Epidermal melanocyte (primary cell): ENCODE measurements at regions not wholly inside any gene's neighbourhood (a gene's known extent, or its start where the extent isn't known, plus 50 kb on each side); places are given as distances from the start of the nearest gene placed in this dataset.
"Not testable (repeated sequence)": the region's sequence is repeated elsewhere in the genome, so short reads cannot be mapped to it uniquely, and the experiment has no call there.

ENCODE experiments used
- DNase-seq: peaks from one replicate; pipeline ENCODE4 v3.0.0; 2011; ENCODE audit warnings: low spot score; ENCODE audit not compliant: insufficient read length

DNA sequence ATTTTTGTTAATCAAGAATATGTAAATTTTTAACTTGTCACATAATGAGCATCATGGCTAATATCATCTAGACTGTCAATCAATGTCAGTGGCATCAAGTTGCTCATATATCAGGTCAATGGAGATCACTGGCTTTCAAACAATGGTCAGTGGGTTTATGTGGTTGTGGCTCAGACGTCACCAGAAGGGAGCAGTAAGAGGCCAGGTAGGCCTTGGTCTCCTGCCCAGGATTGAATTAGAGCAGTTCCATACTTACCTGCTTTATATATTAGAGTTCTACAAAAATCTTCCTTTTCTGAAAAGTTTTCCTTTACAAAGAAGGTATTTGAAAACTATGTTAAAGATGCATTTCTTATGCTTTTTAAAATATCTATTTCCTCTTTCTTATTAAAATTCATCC is 206.3 kb upstream of the B3GALT2 start:
- no peak for DNase-seq

DNA sequence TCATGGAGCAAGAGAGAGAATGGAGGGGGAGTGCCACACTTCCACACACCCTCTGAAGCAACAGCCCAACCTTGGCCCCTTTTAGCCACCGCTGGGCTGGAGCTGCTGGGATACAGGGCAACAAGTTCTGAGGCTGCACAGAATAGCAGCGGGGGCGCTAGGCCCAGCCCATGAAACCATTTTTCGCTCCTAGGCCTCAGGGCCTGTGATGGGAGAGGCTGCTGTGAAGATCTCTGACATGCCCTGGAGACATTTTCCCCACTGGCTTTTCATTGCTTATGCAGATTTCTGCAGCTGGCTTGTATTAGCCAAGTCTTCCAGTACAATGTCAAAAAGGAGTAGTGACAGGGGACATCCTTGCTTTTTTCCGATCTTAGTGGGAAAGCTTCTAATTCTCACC is 202.3 kb upstream of the B3GALT2 start:
- DNase-seq: no peak

DNA sequence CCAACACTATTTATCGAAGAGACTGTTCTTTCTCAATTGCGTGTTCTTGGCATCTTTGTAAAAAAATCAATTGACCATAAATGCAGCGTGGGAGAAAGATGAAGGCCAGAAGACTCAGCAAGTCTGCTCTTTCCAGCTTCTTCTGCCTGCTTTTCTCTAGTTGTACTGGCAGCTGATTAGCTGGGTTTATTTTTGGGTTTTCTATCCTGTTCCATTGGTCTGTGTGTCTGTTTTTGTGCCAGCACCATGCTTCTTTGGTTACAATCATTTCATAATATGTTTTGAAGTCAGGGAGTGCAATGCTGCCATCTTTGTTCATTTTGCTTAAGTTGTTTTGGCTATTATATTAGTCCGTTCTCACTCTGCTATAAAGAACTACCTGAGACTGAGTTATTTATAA is 201.8 kb upstream of the B3GALT2 start:
- no peak for DNase-seq

DNA sequence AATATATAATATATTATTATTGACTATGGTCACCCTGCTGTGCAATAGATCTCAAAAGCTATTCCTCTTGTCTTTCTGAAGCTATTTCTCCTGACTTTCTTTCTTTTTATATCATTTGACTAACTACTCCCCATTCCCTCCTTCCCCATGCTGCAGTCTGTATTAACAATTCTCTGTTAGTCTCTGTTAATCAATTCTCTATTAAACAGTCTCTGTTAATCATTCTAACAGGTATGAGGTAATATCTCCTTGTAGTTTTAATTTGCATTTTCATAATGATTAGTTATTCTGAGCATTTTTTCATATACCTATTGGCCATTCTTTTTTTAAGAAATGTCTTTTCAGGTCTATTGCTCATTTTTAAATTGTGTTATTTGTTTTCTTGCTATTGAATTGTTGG is 201.0 kb upstream of the B3GALT2 start:
- no peak for DNase-seq

DNA sequence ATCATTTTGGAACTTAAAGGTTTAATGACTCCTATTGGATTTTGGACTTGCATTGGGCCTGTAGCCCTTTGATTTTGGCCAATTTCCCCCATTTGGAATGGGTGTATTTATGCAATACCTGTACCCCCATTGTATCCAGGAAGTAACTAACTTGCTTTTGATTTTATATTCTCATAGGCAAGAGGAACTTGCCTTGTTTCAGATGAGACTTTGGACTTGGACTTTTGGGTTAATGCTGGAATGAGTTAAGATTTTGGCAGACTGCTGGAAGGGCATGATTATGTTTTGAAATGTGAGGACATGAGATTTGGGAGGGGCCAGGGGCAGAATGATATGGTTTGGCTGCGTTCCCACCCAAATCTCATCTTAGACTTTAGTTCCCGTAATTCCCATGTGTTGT is 192.0 kb upstream of the B3GALT2 start:
- DNase-seq: not testable (repeated sequence)

DNA sequence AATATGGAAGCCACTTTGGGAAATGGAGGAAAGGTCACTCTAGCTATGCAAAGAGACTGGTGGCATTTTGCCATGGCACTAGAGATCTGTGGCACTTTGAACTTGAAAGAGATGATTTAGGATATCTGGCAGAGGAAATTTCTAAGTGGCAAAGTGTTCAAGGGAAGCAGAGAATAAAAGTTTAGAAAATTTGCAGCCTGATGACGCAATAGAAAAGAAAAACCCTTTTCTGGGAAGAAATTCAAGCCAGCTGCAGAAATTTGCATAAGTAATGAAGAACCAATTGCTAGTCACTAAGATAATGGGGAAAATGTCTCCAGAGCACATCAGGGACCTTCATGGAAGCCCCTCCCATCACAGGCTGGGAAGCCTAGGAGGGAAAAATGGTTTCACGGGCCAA is 191.1 kb upstream of the B3GALT2 start:
- DNase-seq: no peak

DNA sequence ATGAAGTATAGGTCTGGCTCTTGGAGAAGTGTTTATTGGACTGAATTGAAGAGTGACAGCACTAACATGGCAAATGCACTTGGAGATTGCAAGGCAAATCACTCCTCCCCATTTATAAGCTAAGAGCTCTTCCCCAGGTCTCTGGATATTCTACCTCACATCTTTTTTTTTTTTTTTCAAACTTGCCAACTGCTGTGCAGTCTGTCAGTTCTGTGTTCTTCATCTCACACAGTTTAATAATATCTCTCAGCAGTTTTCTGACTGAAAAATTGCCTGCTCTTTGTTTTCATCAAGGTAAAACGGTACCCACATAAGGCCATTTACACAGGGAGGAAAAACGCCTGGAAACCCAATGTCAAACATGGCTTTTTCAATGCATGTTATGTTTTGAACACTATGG is 186.1 kb upstream of the B3GALT2 start:
- no peak for DNase-seq

DNA sequence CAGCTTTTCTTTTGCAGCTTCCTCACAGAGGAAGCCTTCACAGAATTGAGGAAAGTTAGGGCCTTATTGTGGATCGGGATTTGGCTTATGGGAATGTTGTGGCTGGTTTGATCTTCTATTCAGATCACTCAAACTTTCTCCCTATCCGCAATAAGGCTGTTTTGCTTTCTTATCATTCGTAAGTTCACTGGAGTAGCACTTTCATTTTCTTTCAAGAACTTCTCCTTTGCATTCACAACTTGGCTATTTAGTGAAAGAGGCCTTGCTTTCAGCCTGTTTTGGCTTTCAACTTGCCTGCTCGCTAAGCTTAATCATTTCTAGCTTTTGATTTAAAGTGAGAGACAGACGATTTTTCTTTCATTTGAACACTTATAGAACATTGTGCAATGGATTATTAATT is 181.9 kb upstream of the B3GALT2 start:
- DNase-seq: no peak

DNA sequence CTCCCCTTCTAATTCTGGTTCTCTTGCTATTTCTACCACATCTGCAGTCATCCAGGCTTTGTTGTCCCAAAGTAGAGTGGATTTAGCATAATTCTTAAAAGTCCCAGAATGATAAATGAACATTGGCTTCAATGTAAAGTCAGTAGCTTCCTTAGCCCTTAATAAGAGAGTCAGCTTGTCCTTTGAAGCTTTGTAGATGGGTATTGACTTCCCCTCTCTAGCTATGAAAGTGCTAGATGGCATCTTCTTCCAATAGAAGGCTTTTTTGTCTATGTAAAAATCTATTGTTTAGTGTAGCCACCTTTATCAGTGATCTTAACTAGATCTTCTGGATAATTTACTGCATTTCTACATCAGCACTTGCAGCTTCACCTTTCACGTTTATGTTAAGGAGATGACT is 181.4 kb upstream of the B3GALT2 start:
- DNase-seq: no peak

DNA sequence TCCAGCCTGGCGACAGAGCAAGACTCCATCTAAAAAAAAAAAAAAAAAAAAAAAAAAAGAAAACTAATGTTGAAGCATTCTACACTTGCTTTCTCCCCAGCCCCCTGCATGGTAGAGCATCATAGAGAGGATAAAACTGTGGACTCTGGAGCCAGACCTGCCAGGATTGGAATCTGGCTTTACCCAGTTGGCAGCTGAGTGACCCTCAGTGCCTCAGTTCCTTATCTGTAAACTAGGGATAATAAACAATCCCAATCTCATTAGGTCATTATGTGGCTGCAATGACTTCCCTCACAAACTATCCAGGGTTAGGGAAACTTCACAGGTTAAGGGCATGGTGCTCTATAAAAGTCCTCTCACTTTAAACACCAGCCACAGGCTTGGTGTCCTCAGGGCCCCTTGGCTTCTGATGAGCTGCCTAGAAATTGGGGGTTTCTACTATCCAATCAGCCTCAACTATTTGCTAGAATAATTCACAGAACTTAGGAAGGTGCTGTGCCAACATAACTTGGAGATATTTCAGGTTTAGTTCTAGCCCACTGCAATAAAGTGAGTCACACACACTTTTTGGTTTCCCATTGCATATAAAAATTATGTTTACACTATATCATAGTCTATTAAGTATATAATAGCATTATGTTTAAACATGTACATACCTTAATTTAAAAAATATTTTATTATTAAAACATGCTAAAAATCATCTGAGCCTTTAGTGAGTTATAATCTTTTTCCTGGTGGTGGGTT is 180.5 kb upstream of the B3GALT2 start:
- DNase-seq: no peak

DNA sequence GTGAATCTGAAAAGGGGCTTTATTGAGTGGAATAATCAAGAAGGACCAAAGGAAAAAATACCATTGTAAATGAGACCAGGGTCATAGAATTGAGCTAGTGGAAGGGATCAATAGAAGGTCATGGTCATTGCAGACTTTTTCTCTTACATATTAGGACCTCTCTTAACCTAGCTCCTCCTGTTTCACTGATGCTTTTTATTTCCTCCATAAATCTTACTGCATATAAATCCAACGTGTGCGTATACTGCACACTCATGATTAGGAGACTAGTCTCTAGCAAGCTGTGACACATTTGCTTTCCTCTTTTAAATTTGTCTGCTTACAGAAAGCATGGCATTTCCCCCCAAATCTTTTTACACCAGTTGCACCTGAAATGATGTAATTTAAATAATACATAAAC is 179.6 kb upstream of the B3GALT2 start:
- DNase-seq: no peak

DNA sequence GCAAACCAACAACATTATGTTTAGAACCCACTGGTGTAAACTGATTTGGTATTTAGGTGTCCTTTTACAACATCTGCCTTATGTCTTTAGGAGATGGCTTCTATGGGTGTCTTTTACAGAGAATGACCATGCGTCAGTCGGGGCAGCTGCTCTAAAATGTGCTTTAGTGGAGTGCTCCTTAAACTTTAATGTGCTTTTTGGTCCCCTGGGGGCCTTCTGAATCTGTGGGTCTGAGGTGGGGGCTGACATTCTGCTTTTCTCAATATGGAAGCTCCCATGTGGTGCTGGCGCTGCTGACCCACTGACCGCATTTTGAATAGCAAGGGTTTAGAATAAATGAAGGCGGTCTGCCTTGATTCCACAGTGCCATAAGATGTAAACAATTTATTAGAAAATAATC is 173.2 kb upstream of the B3GALT2 start:
- DNase-seq: no peak

DNA sequence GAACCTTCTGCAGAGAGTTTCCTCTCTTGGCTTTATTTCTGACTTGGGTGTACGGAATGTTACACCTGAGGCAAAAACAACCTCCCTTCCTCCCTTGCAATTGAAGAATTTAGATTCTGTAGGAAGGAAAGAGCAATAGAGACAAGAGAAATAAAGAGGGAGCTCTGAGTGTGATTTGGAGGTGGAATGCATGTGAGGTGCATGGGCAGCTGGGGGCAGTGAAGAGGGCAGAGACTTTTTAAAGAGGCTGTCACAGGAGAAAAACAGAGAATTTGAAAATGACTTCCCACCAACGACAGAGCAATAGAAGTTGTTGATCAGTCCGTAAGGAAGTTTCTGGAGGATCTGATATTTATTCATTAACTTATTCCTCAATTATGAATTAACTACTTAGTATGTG is 172.0 kb upstream of the B3GALT2 start:
- DNase-seq: no peak

DNA sequence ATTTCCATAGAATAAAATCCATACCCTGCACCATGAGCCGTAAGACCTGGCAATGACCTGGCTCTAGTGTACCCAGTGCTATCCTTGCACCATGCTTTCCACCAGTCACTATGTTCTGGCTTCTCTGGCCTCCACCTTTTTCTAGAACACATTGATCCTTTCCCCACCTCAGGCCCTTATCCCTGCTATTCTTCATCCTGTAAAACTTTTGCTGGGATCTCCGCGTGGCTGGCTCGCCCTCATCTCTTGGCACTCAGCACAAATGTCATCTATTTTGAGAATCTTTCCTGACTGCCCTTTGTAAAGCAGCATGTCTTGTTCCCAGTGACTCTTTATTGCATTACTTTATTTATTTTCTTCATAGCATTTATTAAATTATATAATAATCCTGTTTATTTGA is 169.8 kb upstream of the B3GALT2 start:
- DNase-seq: no peak

DNA sequence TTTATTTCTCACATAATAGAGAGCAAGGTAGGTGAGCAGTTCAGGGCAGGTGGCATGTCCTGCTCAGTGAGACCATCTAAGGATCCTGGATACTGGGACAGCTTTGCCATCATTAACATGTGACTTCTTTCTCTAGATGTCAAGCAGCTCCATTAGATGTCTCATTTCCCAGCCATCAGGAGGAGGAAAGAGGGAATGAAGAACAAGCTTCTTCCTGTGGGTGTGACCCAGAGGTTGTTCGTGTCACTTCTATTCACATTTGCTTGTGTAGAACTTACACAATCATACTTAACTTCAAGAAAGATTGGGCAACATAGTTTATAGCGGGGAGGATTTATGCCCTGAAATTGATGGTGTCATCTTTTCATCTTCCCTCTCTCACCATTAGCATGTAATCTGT is 169.2 kb upstream of the B3GALT2 start:
- DNase-seq: no peak

DNA sequence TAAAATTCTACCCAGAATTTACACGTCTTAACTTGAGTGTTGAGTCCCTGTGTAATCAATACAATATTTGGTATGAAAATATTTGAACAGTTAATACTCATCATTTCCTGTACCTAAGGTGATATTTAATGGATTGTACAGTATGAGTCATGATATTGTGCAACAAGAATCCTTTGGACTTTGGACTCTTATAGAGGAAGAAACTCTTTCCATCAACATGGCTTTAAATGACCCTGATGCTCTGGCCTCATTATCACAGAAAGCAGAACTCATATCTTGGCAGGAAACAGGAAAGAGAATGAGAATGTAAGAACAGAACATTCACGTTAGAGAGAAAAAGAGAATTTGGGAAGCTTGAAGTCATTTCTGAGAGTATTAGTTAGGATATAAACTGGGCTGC is 168.8 kb upstream of the B3GALT2 start:
- no peak for DNase-seq

DNA sequence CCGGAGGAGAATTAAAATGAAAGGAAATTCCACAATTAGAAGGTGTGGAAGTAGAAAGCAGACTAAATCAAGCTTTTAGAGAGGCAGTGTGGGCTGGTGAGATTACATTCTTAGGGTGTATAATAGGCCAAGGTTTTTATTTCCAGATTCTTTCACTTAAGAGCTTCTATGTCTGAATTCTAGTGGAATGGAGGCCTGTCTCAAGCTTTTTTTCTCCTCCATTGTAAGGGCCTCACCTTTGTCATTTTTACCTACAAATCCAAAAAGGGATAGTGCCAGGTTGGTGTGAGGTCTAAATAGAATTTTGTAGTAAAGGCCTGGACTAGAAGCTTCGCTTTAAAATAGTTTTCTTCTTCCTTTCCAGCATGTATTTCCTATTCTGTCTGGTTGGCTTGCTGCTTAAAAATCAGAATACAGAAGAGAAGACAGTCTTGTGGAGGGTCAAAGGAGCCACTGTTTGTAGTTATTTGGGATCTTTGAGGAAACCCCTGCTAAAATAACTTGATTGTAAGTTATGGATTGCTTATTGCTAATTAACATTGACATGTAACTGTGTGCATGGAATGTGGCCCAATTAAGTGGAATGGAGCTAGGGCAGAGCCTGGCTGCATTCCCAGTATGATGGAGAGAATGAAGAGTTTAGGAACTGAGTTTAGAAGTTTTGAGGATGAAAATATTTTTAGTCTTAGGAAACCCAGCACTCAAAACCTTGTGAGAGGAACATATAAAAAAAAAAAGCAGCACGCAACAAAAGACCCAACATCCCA is 162.5 kb upstream of the B3GALT2 start:
- DNase-seq: no peak

DNA sequence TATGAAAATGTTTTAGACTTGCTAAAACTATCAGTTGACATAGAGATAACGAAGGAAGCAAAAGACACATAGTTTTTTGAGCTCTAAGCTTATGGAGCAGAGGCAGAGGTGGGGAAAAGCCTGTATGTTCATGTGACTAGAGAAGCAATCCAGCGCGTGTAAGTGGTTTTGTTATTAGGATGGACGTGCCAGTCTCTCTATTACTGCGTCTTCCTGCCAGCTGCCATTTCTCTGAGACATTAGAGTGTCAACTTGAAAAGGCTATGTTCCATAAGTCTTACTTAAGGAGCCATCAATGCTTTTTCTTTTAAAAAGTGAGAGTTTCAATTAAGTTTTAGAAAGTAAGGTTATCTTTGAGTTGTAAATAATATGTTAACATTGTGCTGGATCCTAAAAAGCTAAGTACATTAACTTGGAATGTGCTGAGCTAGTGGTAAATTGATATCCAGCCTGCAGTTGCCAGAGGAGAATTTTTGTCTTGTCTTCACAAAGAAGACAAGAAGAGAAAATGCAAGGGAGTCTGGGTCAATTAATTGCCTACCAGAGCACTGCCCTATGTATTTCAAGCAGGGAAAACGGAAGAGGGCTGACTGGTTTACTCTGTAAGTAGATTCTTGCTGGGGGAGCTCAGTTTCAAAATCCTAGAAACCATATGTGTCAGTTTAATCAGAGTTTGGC is 161.8 kb upstream of the B3GALT2 start:
- no peak for DNase-seq

DNA sequence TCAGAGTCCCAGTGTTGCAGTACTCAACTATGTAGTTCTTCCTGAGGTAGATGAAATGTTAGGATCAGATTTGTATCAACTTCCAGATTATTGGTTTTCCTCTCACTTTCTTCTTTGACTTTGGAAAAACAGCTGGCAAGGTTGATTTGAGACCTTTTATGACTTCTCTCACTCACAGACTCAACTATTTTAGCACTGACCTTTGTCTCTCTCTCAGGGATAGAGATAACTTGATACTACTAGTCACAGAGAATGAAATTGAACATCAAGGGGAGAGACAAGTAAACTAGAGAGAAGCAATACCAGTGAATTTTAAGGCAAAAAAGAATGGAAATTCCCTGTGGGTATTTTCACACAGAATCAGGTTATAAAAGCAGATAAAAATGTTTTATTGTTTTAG is 159.7 kb upstream of the B3GALT2 start:
- no peak for DNase-seq

DNA sequence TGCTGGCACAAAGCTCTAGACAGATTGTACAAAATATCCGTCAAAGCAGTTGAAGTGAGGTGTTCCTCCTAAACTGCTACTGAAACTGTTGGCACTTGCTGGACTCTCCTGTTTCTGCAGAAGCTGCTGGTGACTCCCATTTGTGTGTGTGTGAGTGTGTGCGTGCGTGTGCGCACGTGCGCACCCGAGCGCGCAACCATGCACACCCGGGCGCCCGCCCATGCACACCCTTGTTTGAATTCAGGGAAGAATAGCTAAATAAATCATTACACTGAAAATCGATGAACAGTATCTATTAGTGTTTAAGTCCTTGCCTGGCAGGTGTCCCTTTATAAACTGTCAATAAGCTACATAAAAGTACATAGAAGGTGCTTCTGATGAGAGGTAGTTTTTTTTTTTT is 156.4 kb upstream of the B3GALT2 start:
- DNase-seq: no peak

DNA sequence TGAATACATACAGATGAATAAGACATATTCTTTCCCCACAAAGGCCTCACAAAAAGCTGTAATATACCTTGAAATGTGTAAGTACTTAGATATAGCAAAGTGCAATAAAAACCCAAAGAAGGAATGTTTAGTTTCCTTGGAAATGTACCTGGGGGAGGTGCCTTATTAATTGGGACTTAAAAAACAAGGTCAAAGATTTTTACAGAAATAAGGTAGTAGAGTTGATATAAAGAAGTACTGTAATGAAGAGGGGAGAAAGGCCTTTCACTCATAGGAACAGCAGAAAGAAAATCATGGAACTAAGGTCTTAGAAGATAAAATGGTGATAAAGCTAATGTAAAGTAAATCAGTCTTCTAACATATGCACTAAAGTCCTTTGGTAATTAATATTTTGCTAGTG is 153.9 kb upstream of the B3GALT2 start:
- no peak for DNase-seq

DNA sequence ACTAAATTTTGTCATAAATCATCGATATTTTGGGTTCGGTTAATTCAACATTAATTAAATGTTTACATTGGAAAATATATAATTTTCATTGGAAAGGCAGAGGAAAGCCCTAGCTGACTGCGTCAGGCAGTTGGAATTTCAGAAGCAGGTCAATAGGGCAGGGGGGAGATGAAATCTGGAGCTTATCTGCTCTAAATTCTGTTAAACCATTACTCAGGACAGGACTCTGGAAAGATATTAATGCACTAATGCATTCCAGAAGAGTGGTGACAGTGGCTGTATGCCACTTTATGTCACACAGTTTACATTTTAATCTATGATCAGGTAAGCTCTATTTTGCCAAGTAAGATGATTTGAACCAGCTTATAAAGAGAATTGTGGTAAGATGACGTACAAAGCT is 153.0 kb upstream of the B3GALT2 start:
- DNase-seq: no peak

DNA sequence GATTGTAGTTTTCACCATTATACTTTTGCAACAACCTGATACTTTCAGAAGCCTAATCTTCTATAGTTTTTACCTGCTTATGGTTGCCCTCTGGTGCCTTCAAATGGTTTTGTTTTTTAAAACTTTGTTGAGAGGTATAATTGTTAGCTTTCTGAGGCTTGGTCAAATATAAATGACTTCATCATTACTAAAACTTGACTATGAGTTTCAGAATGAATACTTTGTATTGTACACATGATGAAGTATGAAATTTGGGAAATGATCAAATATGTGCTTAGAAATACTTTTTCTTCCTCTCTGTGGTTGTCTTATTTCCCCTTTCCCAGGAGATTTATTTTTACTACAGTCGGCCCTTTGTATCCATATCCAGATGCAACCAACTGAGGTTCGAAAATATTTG is 151.8 kb upstream of the B3GALT2 start:
- DNase-seq: no peak
